Loucy (cell line): ENCODE measurements at regions not wholly inside any gene's neighbourhood (a gene's known extent, or its start where the extent isn't known, plus 50 kb on each side); places are given as distances from the start of the nearest gene placed in this dataset.

Experiments
- CTCF ChIP-seq: fragments of 200-600 bp; sonication (generic); conservative IDR thresholded peaks from 2 replicates; pipeline ENCODE4 v1.5.1; 2014; ENCODE audit warnings: mild to moderate bottlenecking, antibody characterized with exemption, low read length
- EZH2phosphoT487 ChIP-seq: fragments of 200-600 bp; IDR thresholded peaks from 2 replicates; pipeline ENCODE4 v1.6.1; 2018; ENCODE audit warnings: antibody characterized with exemption, mild to moderate bottlenecking, moderate library complexity, borderline replicate concordance

- TF ChIP-seq CTCF (no peak), EZH2phosphoT487 (no peak)
Measured at GRCh38 chr6:99668036-99668705, 61.5 kb downstream of the PRDM13 start.
